Neuronal stem cell (in vitro differentiated cells): ENCODE measurements at regions not wholly inside any gene's neighbourhood (a gene's known extent, or its start where the extent isn't known, plus 50 kb on each side); places are given as distances from the start of the nearest gene placed in this dataset.

Source experiments
- DNase-seq: peaks from one replicate; pipeline ENCODE4 v3.0.0-alpha.2; 2013; ENCODE audit warnings: low spot score
- H2AFZ ChIP-seq: one replicate; pipeline ENCODE4 v1.6.1; 2013; ENCODE audit warnings: mild to moderate bottlenecking, low read length, inconsistent platforms
- H2AK5ac ChIP-seq: 2 replicates; pipeline ENCODE4 v1.6.1; 2013; ENCODE audit warnings: low read depth, mild to moderate bottlenecking, inconsistent platforms, low read length, moderate library complexity, mixed read lengths
- H2BK120ac ChIP-seq: 2 replicates; pipeline ENCODE4 v1.6.1; 2013; ENCODE audit warnings: low read depth, mild to moderate bottlenecking, inconsistent platforms, low read length, moderate library complexity, mixed read lengths
- H2BK12ac ChIP-seq: one replicate; pipeline ENCODE4 v1.6.1; 2013; ENCODE audit warnings: low read length, inconsistent platforms
- H2BK15ac ChIP-seq: 2 replicates; pipeline ENCODE4 v1.6.1; 2013; ENCODE audit warnings: mild to moderate bottlenecking, low read length, inconsistent platforms, mixed read lengths
- H2BK5ac ChIP-seq: one replicate; pipeline ENCODE4 v1.6.1; 2013; ENCODE audit warnings: inconsistent platforms, mild to moderate bottlenecking, low read length, moderate library complexity
- H3K14ac ChIP-seq: one replicate; pipeline ENCODE4 v1.6.1; 2013; ENCODE audit warnings: low read length, inconsistent platforms
- H3K18ac ChIP-seq: 2 replicates; pipeline ENCODE4 v1.6.1; 2013; ENCODE audit warnings: low read length, inconsistent platforms
- H3K23ac ChIP-seq: 2 replicates; pipeline ENCODE4 v1.6.1; 2013; ENCODE audit warnings: low read depth, mild to moderate bottlenecking, mixed read lengths, low read length, inconsistent platforms; ENCODE audit not compliant: poor library complexity
- H3K27ac ChIP-seq: replicated peaks from 3 replicates; pipeline ENCODE4 v1.5.1; 2013; ENCODE audit warnings: low read length, inconsistent platforms
- H3K27me3 ChIP-seq, 3 experiments: 2 replicates each; pipeline ENCODE4 v1.6.1; 2013; ENCODE audit warnings: low read length in 3 of 3, mild to moderate bottlenecking in 2 of 3, inconsistent platforms in 1 of 3, low read depth in 1 of 3, mixed read lengths in 1 of 3, moderate library complexity in 1 of 3; ENCODE audit not compliant: control insufficient read depth in 3 of 3, insufficient read depth in 3 of 3
- H3K36me3 ChIP-seq, 2 donors: replicated peaks in 1 of 2; 2 replicates each; pipeline ENCODE4 v1.6.1; 2013; ENCODE audit warnings: low read length in 2 of 2; ENCODE audit not compliant: control insufficient read depth in 2 of 2, insufficient read depth in 2 of 2
- H3K4ac ChIP-seq: 2 replicates; pipeline ENCODE4 v1.6.1; 2013; ENCODE audit warnings: inconsistent platforms, mild to moderate bottlenecking, low read length, moderate library complexity
- H3K4me1 ChIP-seq, 2 donors: 1 replicate in 1 of 2; 2 replicates in 1 of 2; pipeline ENCODE4 v1.6.1; 2013; ENCODE audit warnings: low read length in 2 of 2, low read depth in 1 of 2; ENCODE audit not compliant: control insufficient read depth in 2 of 2, insufficient read depth in 1 of 2
- H3K4me2 ChIP-seq: one replicate; pipeline ENCODE4 v1.6.1; 2013; ENCODE audit warnings: mild to moderate bottlenecking, low read length, inconsistent platforms; ENCODE audit not compliant: insufficient read depth, poor library complexity, severe bottlenecking
- H3K4me3 ChIP-seq, 2 donors: 2 replicates each; pipeline ENCODE4 v1.5.1; 2013; ENCODE audit warnings: low read length in 2 of 2, mild to moderate bottlenecking in 2 of 2, inconsistent platforms in 1 of 2, moderate library complexity in 1 of 2
- H3K79me1 ChIP-seq: one replicate; pipeline ENCODE4 v1.6.1; 2013; ENCODE audit warnings: low read depth, mild to moderate bottlenecking, inconsistent platforms, low read length, moderate library complexity
- H3K9ac ChIP-seq: one replicate; pipeline ENCODE4 v1.6.1; 2013; ENCODE audit warnings: mild to moderate bottlenecking, low read depth, low read length, inconsistent platforms; ENCODE audit not compliant: poor library complexity
- H3K9me3 ChIP-seq, 2 donors: replicated peaks in 1 of 2; 2 replicates each; pipeline versions ENCODE3 to v1.6.1; 2013; ENCODE audit warnings: low read length in 2 of 2, mild to moderate bottlenecking in 2 of 2, inconsistent platforms in 1 of 2, low read depth in 1 of 2, mixed read lengths in 1 of 2, moderate library complexity in 1 of 2; ENCODE audit not compliant: control insufficient read depth in 2 of 2, insufficient read depth in 1 of 2
- H4K8ac ChIP-seq: one replicate; pipeline ENCODE4 v1.6.1; 2013; ENCODE audit warnings: low read depth, mild to moderate bottlenecking, inconsistent platforms, low read length, moderate library complexity
- H4K91ac ChIP-seq: one replicate; pipeline ENCODE4 v1.6.1; 2013; ENCODE audit warnings: low read length, low read depth, mild to moderate bottlenecking, inconsistent platforms; ENCODE audit not compliant: poor library complexity
- WGBS, 2 donors: extraction: QIAGEN DNeasy Blood & Tissue Kit; methylation state at CpG; one replicate each; pipeline ENCODE4 v1.1.7; 2013; ENCODE audit warnings: missing lambda C conversion rate in 2 of 2, mixed read lengths in 1 of 2; ENCODE audit not compliant: insufficient read length in 2 of 2, insufficient replicate concordance in 1 of 2; ENCODE audit errors: extremely low coverage in 2 of 2; 5-methylcytosine and 5-hydroxymethylcytosine counted together

- H2BK15ac ChIP-seq: no peak overlapping the region
- H4K8ac ChIP-seq: no peak overlapping the region
- no peak overlapping the region for H2BK12ac ChIP-seq
- H3K4me3 ChIP-seq: no peak overlapping the region
- no peak overlapping the region for H2BK5ac ChIP-seq
- no peak overlapping the region for H3K4me2 ChIP-seq
- H3K14ac ChIP-seq: no peak overlapping the region
- H3K23ac ChIP-seq: no peak overlapping the region
- H3K27ac ChIP-seq: no peak overlapping the region
- H3K9ac ChIP-seq: no peak overlapping the region
- H2AK5ac ChIP-seq: no peak overlapping the region
- no peaks in the 10 kb centered on the region for H3K4me1 ChIP-seq
- no peak overlapping the region for H2AFZ ChIP-seq
- no peaks in the 10 kb centered on the region for H3K27me3 ChIP-seq
- H3K9me3 ChIP-seq: peaks cover 3 to 18% of the 10 kb centered on the region in 2 donors
- no peak overlapping the region for H3K18ac ChIP-seq
- no peak for DNase-seq
- H4K91ac ChIP-seq: no peak overlapping the region
- no peaks in the 10 kb centered on the region for H3K79me1 ChIP-seq
- no peaks in the 10 kb centered on the region for H3K36me3 ChIP-seq
- no peak overlapping the region for H3K4ac ChIP-seq
- WGBS, 2 donors: no CpG with 5 or more reads among the region's 1 CpG
- no peak overlapping the region for H2BK120ac ChIP-seq
Measured at GRCh38 chr1:57845041-57845440, 421.2 kb upstream of the DAB1 start.

- Histone ChIP-seq H2BK12ac (no peak overlapping the region), H3K4ac (no peak overlapping the region), H3K79me1 (no peaks in the 10 kb centered on the region), H3K36me3 (no peaks in the 10 kb centered on the region), H2BK15ac (no peak overlapping the region), H3K9ac (no peak overlapping the region), H3K4me2 (no peak overlapping the region), H4K91ac (no peak overlapping the region), H3K14ac (no peak overlapping the region), H2BK5ac (no peak overlapping the region), H3K4me3 (no peak overlapping the region), H3K27me3 (no peaks in the 10 kb centered on the region), H3K27ac (no peak overlapping the region), H2AFZ (no peak overlapping the region), H3K4me1 (no peaks in the 10 kb centered on the region), H4K8ac (no peak overlapping the region), H3K23ac (no peak overlapping the region), H3K18ac (no peak overlapping the region), H2AK5ac (no peak overlapping the region), H2BK120ac (no peak overlapping the region), H3K9me3 (peaks cover 5 to 18% of the 10 kb centered on the region in 2 donors)
- DNase-seq: no peak
- no CpG with 5 or more reads among the region's 3 CpGs for WGBS, 2 donors
Measured at GRCh38 chr1:57844382-57844980, 420.6 kb upstream of the DAB1 start.

- peaks cover 5 to 18% of the 10 kb centered on the region in 2 donors for H3K9me3 ChIP-seq
- no peak overlapping the region for H2AFZ ChIP-seq
- no peak overlapping the region for H3K23ac ChIP-seq
- H3K18ac ChIP-seq: no peak overlapping the region
- no peak overlapping the region for H3K9ac ChIP-seq
- no peaks in the 10 kb centered on the region for H3K4me1 ChIP-seq
- H3K27me3 ChIP-seq: no peaks in the 10 kb centered on the region
- no peak overlapping the region for H2BK5ac ChIP-seq
- no peak overlapping the region for H3K27ac ChIP-seq
- H2BK15ac ChIP-seq: no peak overlapping the region
- no peak overlapping the region for H3K4ac ChIP-seq
- H2BK12ac ChIP-seq: no peak overlapping the region
- H4K8ac ChIP-seq: no peak overlapping the region
- H3K4me3 ChIP-seq: no peak overlapping the region
- H3K36me3 ChIP-seq: no peaks in the 10 kb centered on the region
- no peak overlapping the region for H2BK120ac ChIP-seq
- H3K79me1 ChIP-seq: no peaks in the 10 kb centered on the region
- H3K14ac ChIP-seq: no peak overlapping the region
- no peak overlapping the region for H3K4me2 ChIP-seq
- no peak overlapping the region for H4K91ac ChIP-seq
- H2AK5ac ChIP-seq: no peak overlapping the region
- DNase-seq: no peak
Measured at GRCh38 chr1:57843760-57844159, 419.9 kb upstream of the DAB1 start.

GRCh38 chr1:57839526-57839925 is 415.7 kb upstream of the DAB1 start:
- no peak overlapping the region for H2BK120ac ChIP-seq
- no peak overlapping the region for H2AFZ ChIP-seq
- H3K23ac ChIP-seq: no peak overlapping the region
- H3K27ac ChIP-seq: no peak overlapping the region
- no peaks in the 10 kb centered on the region for H3K36me3 ChIP-seq
- H3K4me3 ChIP-seq: no peak overlapping the region
- H3K79me1 ChIP-seq: no peaks in the 10 kb centered on the region
- DNase-seq: no peak
- H3K9me3 ChIP-seq: peaks cover 5 to 18% of the 10 kb centered on the region in 2 donors
- no CpG with 5 or more reads among the region's 1 CpG for WGBS, 2 donors
- H3K14ac ChIP-seq: no peak overlapping the region
- no peak overlapping the region for H3K4me2 ChIP-seq
- no peak overlapping the region for H3K4ac ChIP-seq
- no peak overlapping the region for H4K91ac ChIP-seq
- H3K27me3 ChIP-seq: no peaks in the 10 kb centered on the region
- no peaks in the 10 kb centered on the region for H3K4me1 ChIP-seq
- H2BK15ac ChIP-seq: no peak overlapping the region
- H3K9ac ChIP-seq: no peak overlapping the region
- no peak overlapping the region for H2BK5ac ChIP-seq
- H2BK12ac ChIP-seq: no peak overlapping the region
- no peak overlapping the region for H4K8ac ChIP-seq
- H2AK5ac ChIP-seq: no peak overlapping the region
- no peak overlapping the region for H3K18ac ChIP-seq
